A549 (cell line): ENCODE measurements at regions not wholly inside any gene's neighbourhood (a gene's known extent, or its start where the extent isn't known, plus 50 kb on each side); places are given as distances from the start of the nearest gene placed in this dataset.

Experiments
- ATAC-seq, 2 experiments: fragments of 200-7000 bp in 1 of 2; fragments of >200 bp in 1 of 2; cut with Nextera tagmentation in 1 of 2; cut with Tn5 transposase in 1 of 2; 3 replicates each; pipeline versions ENCODE4 v1.8.0 to v1.9.1; 2018 to 2020; ENCODE audit warnings: mild to moderate bottlenecking in 1 of 2, moderate library complexity in 1 of 2
- CTCF ChIA-PET: fragments of 300-600 bp; sonication (Branson Sonifier 250); formaldehyde crosslinking; extraction: SDS; loops from one replicate; lab custom pipeline; 2021; ENCODE audit warnings: antibody characterized with exemption, inconsistent platforms; lab: Yijun Ruan, JAX
- POLR2A ChIA-PET: fragments of 350-600 bp; formaldehyde crosslinking; extraction: SDS; loops from one replicate; lab custom pipeline; 2021; ENCODE audit warnings: antibody characterized with exemption, inconsistent platforms; lab: Yijun Ruan, JAX
- DNase-seq, 2 experiments: peaks; one replicate each; pipeline versions ENCODE4 v3.0.0 to v3.0.0-alpha.2; 2011 to 2016; ENCODE audit warnings: low read depth in 1 of 2, low spot score in 1 of 2
- FAIRE-seq: peaks from 2 replicates; lab custom pipeline; 2011; peaks lifted over from hg19 to GRCh38; lab: Jason Lieb, UNC
- H3K27ac ChIP-seq, 2 experiments: fragments of >200 bp; sonication (Bioruptor Twin); formaldehyde crosslinking; 3 replicates each; pipeline ENCODE4 v1.5.1; 2016 to 2017
- H3K4me1 ChIP-seq: fragments of >200 bp; sonication (Bioruptor Twin); formaldehyde crosslinking; 3 replicates; pipeline ENCODE4 v1.6.1; 2016
- H3K4me2 ChIP-seq: fragments of >200 bp; sonication (Bioruptor Twin); formaldehyde crosslinking; 3 replicates; pipeline ENCODE4 v1.6.1; 2016
- H3K4me3 ChIP-seq: fragments of >200 bp; sonication (Bioruptor Twin); formaldehyde crosslinking; 3 replicates; pipeline ENCODE4 v1.5.1; 2016
- H3K9me3 ChIP-seq: fragments of >200 bp; sonication (Bioruptor Twin); formaldehyde crosslinking; 3 replicates; pipeline ENCODE4 v1.6.1; 2016
- BHLHE40 ChIP-seq: IDR thresholded peaks from 2 replicates; pipeline ENCODE4 v1.6.1; 2012; ENCODE audit warnings: low read depth, low read length, inconsistent platforms
- CBX8 ChIP-seq: fragments of 200-600 bp; sonication (generic); IDR thresholded peaks from 2 replicates; pipeline ENCODE4 v1.6.1; 2016
- CEBPB ChIP-seq, 2 experiments: fragments of >200 bp in 1 of 2; sonication (Bioruptor Twin) in 1 of 2; formaldehyde crosslinking in 1 of 2; IDR thresholded peaks; 2 replicates each; pipeline ENCODE4 v1.6.1; 2012 to 2016
- CHD2 ChIP-seq: fragments of 150-350 bp; IDR thresholded peaks from 2 replicates; pipeline ENCODE4 v1.6.1; 2014; ENCODE audit warnings: low read length; ENCODE audit not compliant: partially characterized antibody
- EHF ChIP-seq: fragments of 250-450 bp; sonication (Bioruptor Pico); IDR thresholded peaks from 2 replicates; pipeline ENCODE4 v1.5.0; 2020; ENCODE audit warnings: mild to moderate bottlenecking
- EHMT2 ChIP-seq: fragments of 200-600 bp; sonication (generic); IDR thresholded peaks from 2 replicates; pipeline ENCODE4 v1.6.1; 2016; ENCODE audit warnings: antibody characterized with exemption, low read depth, mild to moderate bottlenecking, moderate library complexity
- FOSB ChIP-seq: fragments of 250-450 bp; sonication (Bioruptor Pico); IDR thresholded peaks from 2 replicates; pipeline ENCODE4 v1.5.0; 2020; ENCODE audit warnings: mild to moderate bottlenecking, moderate library complexity
- HEYL ChIP-seq: fragments of 250-450 bp; sonication (Bioruptor Pico); IDR thresholded peaks from 2 replicates; pipeline ENCODE4 v1.8.0; 2021; ENCODE audit warnings: mild to moderate bottlenecking, moderate library complexity
- HOXA7 ChIP-seq: fragments of 250-450 bp; sonication (Bioruptor Pico); IDR thresholded peaks from 2 replicates; pipeline ENCODE4 v1.5.0; 2020; ENCODE audit warnings: mild to moderate bottlenecking, moderate library complexity
- HOXB13 ChIP-seq: fragments of 250-450 bp; sonication (Bioruptor Pico); IDR thresholded peaks from 2 replicates; pipeline ENCODE4 v1.5.0; 2020; ENCODE audit warnings: low read depth, mild to moderate bottlenecking, moderate library complexity
- HOXB5 ChIP-seq: fragments of 250-450 bp; sonication (Bioruptor Pico); IDR thresholded peaks from 2 replicates; pipeline ENCODE4 v1.5.0; 2020; ENCODE audit warnings: mild to moderate bottlenecking, moderate library complexity
- JUN ChIP-seq, 2 experiments: fragments of >200 bp; sonication (Bioruptor Twin); formaldehyde crosslinking; IDR thresholded peaks; 2 replicates in 1 of 2; 3 replicates in 1 of 2; pipeline ENCODE4 v1.6.1; 2016 to 2017
- KDM5A ChIP-seq: fragments of 200-600 bp; sonication (generic); IDR thresholded peaks from 2 replicates; pipeline ENCODE4 v1.6.1; 2016; ENCODE audit warnings: antibody characterized with exemption, mild to moderate bottlenecking
- MAZ ChIP-seq: fragments of 150-350 bp; IDR thresholded peaks from 2 replicates; pipeline ENCODE4 v1.6.1; 2014; ENCODE audit warnings: antibody characterized with exemption, low read depth, low read length, borderline replicate concordance
- NR3C1 ChIP-seq: fragments of >200 bp; sonication (Bioruptor Twin); formaldehyde crosslinking; IDR thresholded peaks from 3 replicates; pipeline ENCODE4 v1.6.1; 2017
- POLR2A ChIP-seq: IDR thresholded peaks from 2 replicates; pipeline ENCODE4 v1.6.1; 2012; ENCODE audit warnings: mild to moderate bottlenecking, low read length
- RAD21 ChIP-seq, 2 experiments: fragments of >200 bp in 1 of 2; sonication (Bioruptor Twin) in 1 of 2; formaldehyde crosslinking in 1 of 2; IDR thresholded peaks in 1 of 2; conservative IDR thresholded peaks in 1 of 2; 2 replicates in 1 of 2; 3 replicates in 1 of 2; pipeline ENCODE4 v1.6.1; 2012 to 2018; ENCODE audit warnings: inconsistent platforms in 1 of 2
- RCOR1 ChIP-seq: fragments of 150-350 bp; IDR thresholded peaks from 2 replicates; pipeline ENCODE4 v1.6.1; 2014; ENCODE audit warnings: antibody characterized with exemption, low read length, low read depth
- RFX5 ChIP-seq: fragments of 450-650 bp; IDR thresholded peaks from 2 replicates; pipeline ENCODE4 v1.7.1; 2014; ENCODE audit warnings: antibody characterized with exemption, mild to moderate bottlenecking, moderate library complexity
- RNF2 ChIP-seq: fragments of 200-600 bp; sonication (generic); IDR thresholded peaks from 2 replicates; pipeline ENCODE4 v1.6.1; 2016; ENCODE audit warnings: low read depth, mild to moderate bottlenecking, antibody characterized with exemption, moderate library complexity, borderline replicate concordance
- SMC3 ChIP-seq: fragments of >200 bp; sonication (Bioruptor Twin); formaldehyde crosslinking; IDR thresholded peaks from 3 replicates; pipeline ENCODE4 v1.6.1; 2018; ENCODE audit warnings: inconsistent platforms
- ZC3H11A ChIP-seq: fragments of 450-650 bp; IDR thresholded peaks from 2 replicates; pipeline ENCODE4 v1.6.1; 2014; ENCODE audit warnings: antibody characterized with exemption, mild to moderate bottlenecking
- WGBS: methylation state at CpG from one replicate; pipeline ENCODE4 v1.1.6; 2017; ENCODE audit errors: missing lambda C conversion rate; 5-methylcytosine and 5-hydroxymethylcytosine counted together
- TF ChIP-seq, protein P1 (sequence below): IDR thresholded peaks from 2 replicates; pipeline ENCODE4 v1.6.1; 2012
- TF ChIP-seq, protein P2 (sequence below): fragments of 250-450 bp; sonication (Bioruptor Pico); IDR thresholded peaks from 2 replicates; pipeline ENCODE4 v1.5.0; 2020; ENCODE audit warnings: low read depth, mild to moderate bottlenecking, moderate library complexity
- TF ChIP-seq, protein P3 (sequence below): fragments of 250-450 bp; sonication (Bioruptor Pico); IDR thresholded peaks from 2 replicates; pipeline ENCODE4 v1.5.0; 2021; ENCODE audit warnings: mild to moderate bottlenecking, moderate library complexity, borderline replicate concordance

DNA sequence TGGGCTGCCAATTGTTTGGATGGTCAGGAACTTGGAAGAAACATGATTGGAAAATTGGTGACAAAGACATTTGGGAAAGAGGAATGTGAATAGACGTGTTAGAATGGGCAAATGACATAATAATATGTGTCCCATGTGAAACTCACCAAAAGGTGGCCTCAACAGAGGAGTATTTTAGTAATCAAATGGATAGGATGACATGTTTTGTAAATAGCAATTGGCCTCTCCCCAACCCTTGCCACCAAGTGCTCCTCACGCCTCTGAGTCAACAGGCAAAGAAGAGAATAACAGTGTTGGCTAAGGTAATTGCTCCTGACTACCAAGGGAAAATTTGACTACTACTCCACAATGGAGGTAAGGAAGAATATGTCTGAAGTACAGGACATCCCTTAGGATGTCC is 81.4 kb downstream of the ATXN7L3B start:
- Histone ChIP-seq H3K4me3 (no peak overlapping the region), H3K4me1 (no peaks in the 10 kb centered on the region), H3K27ac (no peak overlapping the region), H3K4me2 (no peak overlapping the region), H3K9me3 (no peaks in the 10 kb centered on the region)
- 23% methylated on average over 2 of the region's 2 CpGs for WGBS
- no peak for ATAC-seq
- ChIA-PET POLR2A (no interaction called here), CTCF (no interaction called here)
- no peak for FAIRE-seq
- TF ChIP-seq POLR2A (no peak), SMC3 (no peak), HOXB13 (CRISPR knock-in tag) (no peak), RNF2 (no peak), CHD2 (no peak), ZC3H11A (no peak), EHF (CRISPR knock-in tag) (no peak), RAD21 (conservative IDR thresholded peaks at IDR 0.05 in 1 of 2, IDR thresholded peaks at IDR 0.05 in 1 of 2) (no peak)
- TF ChIP-seq, protein P1, sequence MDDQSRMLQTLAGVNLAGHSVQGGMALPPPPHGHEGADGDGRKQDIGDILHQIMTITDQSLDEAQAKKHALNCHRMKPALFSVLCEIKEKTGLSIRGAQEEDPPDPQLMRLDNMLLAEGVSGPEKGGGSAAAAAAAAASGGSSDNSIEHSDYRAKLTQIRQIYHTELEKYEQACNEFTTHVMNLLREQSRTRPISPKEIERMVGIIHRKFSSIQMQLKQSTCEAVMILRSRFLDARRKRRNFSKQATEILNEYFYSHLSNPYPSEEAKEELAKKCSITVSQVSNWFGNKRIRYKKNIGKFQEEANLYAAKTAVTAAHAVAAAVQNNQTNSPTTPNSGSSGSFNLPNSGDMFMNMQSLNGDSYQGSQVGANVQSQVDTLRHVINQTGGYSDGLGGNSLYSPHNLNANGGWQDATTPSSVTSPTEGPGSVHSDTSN: no peak
- DNase-seq: no peak

GRCh38 chr12:74619884-74620283 is 82.2 kb downstream of the ATXN7L3B start:
- DNase-seq (no peak), FAIRE-seq (no peak), ATAC-seq (no peak)
- Histone ChIP-seq H3K27ac (no peak overlapping the region), H3K4me1 (no peaks in the 10 kb centered on the region), H3K4me2 (no peak overlapping the region), H3K9me3 (no peaks in the 10 kb centered on the region), H3K4me3 (no peak overlapping the region)
- WGBS: 47% methylated on average over 1 of the region's 1 CpG
- CTCF ChIA-PET: no interaction called here
- POLR2A ChIA-PET: no interaction called here
- TF ChIP-seq MAZ: no peak
- no peak for TF ChIP-seq HOXB5 (CRISPR knock-in tag)
- TF ChIP-seq HOXB13 (CRISPR knock-in tag): no peak
- TF ChIP-seq BHLHE40: no peak
- TF ChIP-seq CBX8: no peak

GRCh38 chr12:74620921-74621320 is 83.3 kb downstream of the ATXN7L3B start:
- H3K9me3 ChIP-seq: no peaks in the 10 kb centered on the region
- no peak overlapping the region for H3K4me2 ChIP-seq
- no peaks in the 10 kb centered on the region for H3K4me1 ChIP-seq
- ChIA-PET POLR2A (no interaction called here), CTCF (interaction anchor here (0.7 kb wide), 1 partner anchor 493 kb away, joined by 3 read pairs; no protein-coding TSS in a partner anchor)
- no peak overlapping the region for H3K27ac ChIP-seq
- TF ChIP-seq NR3C1 (no peak), HEYL (no peak), EHF (CRISPR knock-in tag) (no peak)
- DNase-seq: no peak
- FAIRE-seq: no peak
- no peak for ATAC-seq
- no peak overlapping the region for H3K4me3 ChIP-seq
- 5% methylated on average over 2 of the region's 2 CpGs for WGBS

GRCh38 chr12:74624201-74624600 is 86.6 kb downstream of the ATXN7L3B start:
- CTCF ChIA-PET: no interaction called here
- H3K27ac ChIP-seq: no peak overlapping the region
- no peak for DNase-seq
- no peak overlapping the region for H3K4me3 ChIP-seq
- POLR2A ChIA-PET: no interaction called here
- no peak; a peak in 1 of 6 replicates for ATAC-seq
- TF ChIP-seq BHLHE40 (no peak), SMC3 (no peak), RFX5 (no peak), HOXB13 (CRISPR knock-in tag) (no peak), RCOR1 (no peak), EHMT2 (no peak), KDM5A (no peak), FOSB (CRISPR knock-in tag) (no peak), CHD2 (no peak), HOXA7 (CRISPR knock-in tag) (no peak), JUN (IDR thresholded peaks at IDR 0.05) (no peak), CEBPB (IDR thresholded peaks at IDR 0.05) (no peak)
- TF ChIP-seq, protein P2, sequence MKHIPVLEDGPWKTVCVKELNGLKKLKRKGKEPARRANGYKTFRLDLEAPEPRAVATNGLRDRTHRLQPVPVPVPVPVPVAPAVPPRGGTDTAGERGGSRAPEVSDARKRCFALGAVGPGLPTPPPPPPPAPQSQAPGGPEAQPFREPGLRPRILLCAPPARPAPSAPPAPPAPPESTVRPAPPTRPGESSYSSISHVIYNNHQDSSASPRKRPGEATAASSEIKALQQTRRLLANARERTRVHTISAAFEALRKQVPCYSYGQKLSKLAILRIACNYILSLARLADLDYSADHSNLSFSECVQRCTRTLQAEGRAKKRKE (CRISPR knock-in tag): no peak
- TF ChIP-seq, protein P3, sequence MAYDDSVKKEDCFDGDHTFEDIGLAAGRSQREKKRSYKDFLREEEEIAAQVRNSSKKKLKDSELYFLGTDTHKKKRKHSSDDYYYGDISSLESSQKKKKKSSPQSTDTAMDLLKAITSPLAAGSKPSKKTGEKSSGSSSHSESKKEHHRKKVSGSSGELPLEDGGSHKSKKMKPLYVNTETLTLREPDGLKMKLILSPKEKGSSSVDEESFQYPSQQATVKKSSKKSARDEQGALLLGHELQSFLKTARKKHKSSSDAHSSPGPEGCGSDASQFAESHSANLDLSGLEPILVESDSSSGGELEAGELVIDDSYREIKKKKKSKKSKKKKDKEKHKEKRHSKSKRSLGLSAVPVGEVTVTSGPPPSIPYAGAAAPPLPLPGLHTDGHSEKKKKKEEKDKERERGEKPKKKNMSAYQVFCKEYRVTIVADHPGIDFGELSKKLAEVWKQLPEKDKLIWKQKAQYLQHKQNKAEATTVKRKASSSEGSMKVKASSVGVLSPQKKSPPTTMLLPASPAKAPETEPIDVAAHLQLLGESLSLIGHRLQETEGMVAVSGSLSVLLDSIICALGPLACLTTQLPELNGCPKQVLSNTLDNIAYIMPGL: no peak
- TF ChIP-seq, all 56 proteins: peak for 0
- Histone ChIP-seq H3K4me1 (no peaks in the 10 kb centered on the region), H3K4me2 (no peak overlapping the region), H3K9me3 (no peaks in the 10 kb centered on the region)
- 18% methylated on average over 3 of the region's 3 CpGs for WGBS
- no peak for FAIRE-seq
